Neural progenitor cell (in vitro differentiated cells): ENCODE measurements at regions not wholly inside any gene's neighbourhood (a gene's known extent, or its start where the extent isn't known, plus 50 kb on each side); places are given as distances from the start of the nearest gene placed in this dataset.

Experiments
- DNase-seq: peaks from one replicate; pipeline ENCODE4 v3.0.0-alpha.2; 2016; ENCODE audit warnings: low spot score
- H2AFZ ChIP-seq: fragments of 200-600 bp; sonication (generic); replicated peaks from 2 replicates; pipeline ENCODE4 v1.6.1; 2016; ENCODE audit warnings: antibody characterized with exemption
- H3F3A ChIP-seq: fragments of 200-600 bp; sonication (generic); 2 replicates; pipeline ENCODE4 v1.6.1; 2016; ENCODE audit warnings: antibody characterized with exemption, low read depth
- H3K27ac ChIP-seq: fragments of 200-600 bp; sonication (generic); 2 replicates; pipeline ENCODE4 v1.5.1; 2016; ENCODE audit warnings: mild to moderate bottlenecking
- H3K27me3 ChIP-seq: fragments of 200-600 bp; sonication (generic); 2 replicates; pipeline ENCODE4 v1.6.1; 2016; ENCODE audit warnings: mild to moderate bottlenecking, moderate library complexity
- H3K36me3 ChIP-seq: fragments of 200-600 bp; sonication (generic); 2 replicates; pipeline ENCODE4 v1.5.1; 2016
- H3K4me1 ChIP-seq: fragments of 200-600 bp; sonication (generic); 2 replicates; pipeline ENCODE4 v1.6.1; 2016; ENCODE audit warnings: mixed run types
- H3K4me2 ChIP-seq: fragments of 200-600 bp; sonication (generic); 2 replicates; pipeline ENCODE4 v1.6.1; 2016
- H3K4me3 ChIP-seq: fragments of 200-600 bp; sonication (generic); 2 replicates; pipeline ENCODE4 v1.5.1; 2016
- H3K79me2 ChIP-seq: fragments of 200-600 bp; sonication (generic); 2 replicates; pipeline ENCODE4 v1.6.1; 2016; ENCODE audit warnings: low read depth
- H3K9ac ChIP-seq: fragments of 200-600 bp; sonication (generic); 2 replicates; pipeline ENCODE4 v1.6.1; 2016
- H3K9me3 ChIP-seq: fragments of 200-600 bp; sonication (generic); 2 replicates; pipeline ENCODE4 v1.5.1; 2016; ENCODE audit warnings: low read depth
- H4K20me1 ChIP-seq: fragments of 200-600 bp; sonication (generic); 2 replicates; pipeline ENCODE4 v1.6.1; 2016; ENCODE audit warnings: low read depth
- H3K27ac Mint-ChIP-seq: 3 replicates; pipeline ENCODE4 v1.8.0; 2021; ENCODE audit warnings: mixed read lengths
- H3K27me3 Mint-ChIP-seq: 2 replicates; pipeline ENCODE4 v1.8.0; 2022; ENCODE audit warnings: low read depth, mild to moderate bottlenecking, inconsistent platforms, moderate library complexity, mixed read lengths; ENCODE audit not compliant: insufficient read depth
- H3K36me3 Mint-ChIP-seq: 3 replicates; pipeline ENCODE4 v1.8.0; 2021; ENCODE audit warnings: mixed read lengths
- H3K4me1 Mint-ChIP-seq: 3 replicates; pipeline ENCODE4 v1.8.0; 2021; ENCODE audit warnings: mixed read lengths
- H3K4me3 Mint-ChIP-seq: 3 replicates; pipeline ENCODE4 v1.8.0; 2021; ENCODE audit warnings: mild to moderate bottlenecking, moderate library complexity, mixed read lengths
- H3K9me3 Mint-ChIP-seq: 3 replicates; pipeline ENCODE4 v1.8.0; 2020; ENCODE audit warnings: mixed read lengths
- EZH2 ChIP-seq: fragments of 200-600 bp; sonication (generic); IDR thresholded peaks from 2 replicates; pipeline ENCODE4 v1.6.1; 2017; ENCODE audit warnings: antibody characterized with exemption, mild to moderate bottlenecking, moderate library complexity
- EZH2phosphoT487 ChIP-seq: fragments of 200-600 bp; sonication (generic); IDR thresholded peaks from 2 replicates; pipeline ENCODE4 v1.6.1; 2017; ENCODE audit warnings: antibody characterized with exemption
- TF ChIP-seq, protein P1 (sequence below): fragments of 200-600 bp; sonication (generic); IDR thresholded peaks from 2 replicates; pipeline ENCODE4 v1.5.1; 2017; ENCODE audit warnings: antibody characterized with exemption, mild to moderate bottlenecking

DNA sequence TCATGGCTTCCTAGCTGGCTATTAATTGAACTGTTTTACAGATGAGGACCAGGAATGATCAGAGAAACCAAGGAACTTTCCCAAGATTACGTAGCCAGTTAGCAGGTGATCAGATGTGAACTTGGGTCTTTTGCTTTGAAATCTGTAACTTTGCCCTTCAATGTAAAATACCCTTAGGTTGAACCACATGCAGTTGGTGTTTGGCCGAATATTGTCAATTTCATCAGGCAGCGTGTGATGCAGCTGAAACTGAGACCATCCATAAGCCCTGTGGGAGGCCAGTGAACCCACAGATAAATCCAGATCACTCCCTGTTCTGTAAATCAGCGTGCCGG, 150.8 kb downstream of the ETS2 start:
- H2AFZ ChIP-seq, result no peak overlapping the region
- no peak overlapping the region for H3K27ac Mint-ChIP-seq
- no peak overlapping the region for H3K4me2 ChIP-seq
- H3K27me3 ChIP-seq, result no peaks in the 10 kb centered on the region
- H3F3A ChIP-seq, result no peaks in the 10 kb centered on the region
- H3K4me1 Mint-ChIP-seq, result peaks cover 14% of the 10 kb centered on the region
- no peak overlapping the region for H3K27ac ChIP-seq
- H3K4me3 ChIP-seq, result no peak overlapping the region
- no peak for TF ChIP-seq EZH2phosphoT487
- TF ChIP-seq EZH2, result no peak
- TF ChIP-seq, protein P1, sequence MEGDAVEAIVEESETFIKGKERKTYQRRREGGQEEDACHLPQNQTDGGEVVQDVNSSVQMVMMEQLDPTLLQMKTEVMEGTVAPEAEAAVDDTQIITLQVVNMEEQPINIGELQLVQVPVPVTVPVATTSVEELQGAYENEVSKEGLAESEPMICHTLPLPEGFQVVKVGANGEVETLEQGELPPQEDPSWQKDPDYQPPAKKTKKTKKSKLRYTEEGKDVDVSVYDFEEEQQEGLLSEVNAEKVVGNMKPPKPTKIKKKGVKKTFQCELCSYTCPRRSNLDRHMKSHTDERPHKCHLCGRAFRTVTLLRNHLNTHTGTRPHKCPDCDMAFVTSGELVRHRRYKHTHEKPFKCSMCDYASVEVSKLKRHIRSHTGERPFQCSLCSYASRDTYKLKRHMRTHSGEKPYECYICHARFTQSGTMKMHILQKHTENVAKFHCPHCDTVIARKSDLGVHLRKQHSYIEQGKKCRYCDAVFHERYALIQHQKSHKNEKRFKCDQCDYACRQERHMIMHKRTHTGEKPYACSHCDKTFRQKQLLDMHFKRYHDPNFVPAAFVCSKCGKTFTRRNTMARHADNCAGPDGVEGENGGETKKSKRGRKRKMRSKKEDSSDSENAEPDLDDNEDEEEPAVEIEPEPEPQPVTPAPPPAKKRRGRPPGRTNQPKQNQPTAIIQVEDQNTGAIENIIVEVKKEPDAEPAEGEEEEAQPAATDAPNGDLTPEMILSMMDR, result no peak
- H3K9me3 Mint-ChIP-seq, result peaks cover 15% of the 10 kb centered on the region
- no peaks in the 10 kb centered on the region for H3K79me2 ChIP-seq
- H3K36me3 ChIP-seq, result no peaks in the 10 kb centered on the region
- H3K4me3 Mint-ChIP-seq, result no peak overlapping the region
- no peaks in the 10 kb centered on the region for H4K20me1 ChIP-seq
- no peak overlapping the region for H3K9ac ChIP-seq
- DNase-seq, result no peak
- H3K27me3 Mint-ChIP-seq, result peaks cover 18% of the 10 kb centered on the region
- H3K4me1 ChIP-seq, result peaks cover 9% of the 10 kb centered on the region
- H3K36me3 Mint-ChIP-seq, result peaks cover 2% of the 10 kb centered on the region
- H3K9me3 ChIP-seq, result no peaks in the 10 kb centered on the region

DNA sequence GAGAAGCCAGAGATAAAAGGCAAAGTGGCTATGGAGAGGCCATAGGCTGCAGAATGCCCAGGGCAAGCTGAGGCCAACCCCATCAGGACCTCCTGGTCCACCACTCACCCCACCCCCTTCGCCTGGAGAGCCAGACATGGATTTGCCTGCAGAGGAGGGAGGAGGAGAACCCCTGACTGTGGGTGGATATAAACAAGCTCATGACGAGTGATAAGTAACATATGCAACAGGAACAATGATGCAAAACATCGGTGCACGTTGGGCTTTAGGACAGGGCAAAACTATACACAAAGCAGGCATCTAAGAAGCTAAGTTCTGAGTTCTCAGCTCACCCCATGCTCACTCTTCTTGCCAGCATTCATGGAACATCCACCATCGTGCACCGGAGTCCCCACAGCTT, 150.3 kb downstream of the ETS2 start:
- Histone ChIP-seq H2AFZ (no peak overlapping the region), H4K20me1 (no peaks in the 10 kb centered on the region), H3K36me3 (no peaks in the 10 kb centered on the region), H3K4me3 (no peak overlapping the region), H3K27ac (no peak overlapping the region), H3K79me2 (no peaks in the 10 kb centered on the region), H3F3A (no peaks in the 10 kb centered on the region), H3K27me3 (no peaks in the 10 kb centered on the region), H3K9me3 (no peaks in the 10 kb centered on the region), H3K4me1 (peaks cover 9% of the 10 kb centered on the region), H3K9ac (no peak overlapping the region), H3K4me2 (no peak overlapping the region)
- TF ChIP-seq, protein P1, result no peak
- TF ChIP-seq EZH2phosphoT487, result no peak
- no peak for TF ChIP-seq EZH2
- Mint-ChIP-seq H3K27ac (no peak overlapping the region), H3K9me3 (peaks cover 14% of the 10 kb centered on the region), H3K4me1 (peaks cover 14% of the 10 kb centered on the region), H3K36me3 (peaks cover 1% of the 10 kb centered on the region), H3K4me3 (no peak overlapping the region), H3K27me3 (peaks cover 19% of the 10 kb centered on the region)
- no peak for DNase-seq

DNA sequence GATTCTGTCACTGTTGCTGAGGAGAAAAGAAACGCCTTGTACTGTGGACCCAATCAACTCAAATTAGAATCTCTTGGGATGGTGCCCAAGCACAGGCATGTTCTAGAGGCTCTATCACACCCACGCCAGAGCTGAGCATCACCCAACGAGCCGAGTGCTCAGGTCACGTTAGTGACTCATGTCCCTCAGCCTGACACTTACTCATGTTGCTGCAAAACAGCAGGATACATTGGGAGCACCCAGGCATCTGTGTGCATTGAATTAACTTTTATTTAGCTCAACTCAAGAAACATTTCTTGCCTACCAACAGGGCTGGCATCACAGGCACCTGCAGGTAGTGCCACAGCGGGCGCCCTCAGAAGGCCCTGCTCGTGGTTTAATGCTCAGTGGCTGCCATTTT, 149.8 kb downstream of the ETS2 start:
- H3K4me2 ChIP-seq, result no peak overlapping the region

More for the DNA sequence above, 149.8 kb downstream of the ETS2 start:
- Histone ChIP-seq H3K4me3 (no peak overlapping the region), H3K36me3 (no peaks in the 10 kb centered on the region), H3K27me3 (no peaks in the 10 kb centered on the region), H2AFZ (no peak overlapping the region), H3K79me2 (no peaks in the 10 kb centered on the region), H3K9me3 (no peaks in the 10 kb centered on the region), H3K27ac (no peak overlapping the region), H4K20me1 (no peaks in the 10 kb centered on the region), H3K9ac (no peak overlapping the region), H3K4me1 (peaks cover 9% of the 10 kb centered on the region), H3F3A (no peaks in the 10 kb centered on the region)
- DNase-seq, result no peak
- Mint-ChIP-seq H3K27ac (no peak overlapping the region), H3K9me3 (peaks cover 9% of the 10 kb centered on the region), H3K4me3 (no peak overlapping the region), H3K4me1 (peaks cover 14% of the 10 kb centered on the region), H3K27me3 (peaks cover 16% of the 10 kb centered on the region), H3K36me3 (no peaks in the 10 kb centered on the region)
- no peak for TF ChIP-seq EZH2phosphoT487
- TF ChIP-seq, protein P1, result no peak
- TF ChIP-seq EZH2, result no peak
